Mesendoderm (in vitro differentiated cells): ENCODE measurements at regions not wholly inside any gene's neighbourhood (a gene's known extent, or its start where the extent isn't known, plus 50 kb on each side); places are given as distances from the start of the nearest gene placed in this dataset.

ENCODE experiments used
- DNase-seq: peaks from one replicate; pipeline ENCODE4 v3.0.0; 2013
- H2AK5ac ChIP-seq: 2 replicates; pipeline ENCODE4 v1.6.1; 2013; ENCODE audit warnings: low read length, inconsistent platforms
- H2BK120ac ChIP-seq: 2 replicates; pipeline ENCODE4 v1.6.1; 2013; ENCODE audit warnings: low read depth, mild to moderate bottlenecking, low read length, moderate library complexity, mixed read lengths
- H2BK15ac ChIP-seq: replicated peaks from 2 replicates; pipeline ENCODE4 v1.6.1; 2013; ENCODE audit warnings: low read depth, mild to moderate bottlenecking, moderate library complexity
- H2BK5ac ChIP-seq: 2 replicates; pipeline ENCODE4 v1.6.1; 2013; ENCODE audit warnings: low read length, inconsistent platforms
- H3K18ac ChIP-seq: 2 replicates; pipeline ENCODE4 v1.6.1; 2013; ENCODE audit warnings: mild to moderate bottlenecking, low read length, mixed read lengths
- H3K23ac ChIP-seq: one replicate; pipeline ENCODE4 v1.6.1; 2013; ENCODE audit warnings: low read length
- H3K27ac ChIP-seq: 2 replicates; pipeline ENCODE4 v1.5.1; 2013; ENCODE audit warnings: low read depth, mild to moderate bottlenecking, inconsistent platforms, low read length, moderate library complexity
- H3K27me3 ChIP-seq: 2 replicates; pipeline ENCODE4 v1.6.1; 2013; ENCODE audit warnings: low read length, control low read depth, mild to moderate bottlenecking, inconsistent platforms; ENCODE audit not compliant: insufficient read depth, poor library complexity
- H3K36me3 ChIP-seq: 2 replicates; pipeline ENCODE4 v1.6.1; 2013; ENCODE audit warnings: low read length, inconsistent platforms; ENCODE audit not compliant: control insufficient read depth, insufficient read depth
- H3K4ac ChIP-seq: one replicate; pipeline ENCODE4 v1.6.1; 2013; ENCODE audit warnings: low read depth, mild to moderate bottlenecking, low read length, moderate library complexity
- H3K4me1 ChIP-seq: 2 replicates; pipeline ENCODE4 v1.6.1; 2013; ENCODE audit warnings: low read depth, low read length, inconsistent platforms; ENCODE audit not compliant: control insufficient read depth
- H3K4me2 ChIP-seq: 2 replicates; pipeline ENCODE4 v1.6.1; 2013; ENCODE audit warnings: low read length
- H3K4me3 ChIP-seq: 2 replicates; pipeline ENCODE4 v1.5.1; 2013; ENCODE audit warnings: mild to moderate bottlenecking, low read length
- H3K56ac ChIP-seq: one replicate; pipeline ENCODE4 v1.6.1; 2013; ENCODE audit warnings: low read length
- H3K79me1 ChIP-seq: 2 replicates; pipeline ENCODE4 v1.6.1; 2013; ENCODE audit warnings: low read length, inconsistent platforms
- H3K79me2 ChIP-seq: 2 replicates; pipeline ENCODE4 v1.6.1; 2013; ENCODE audit warnings: mild to moderate bottlenecking, low read length; ENCODE audit not compliant: control insufficient read depth, insufficient read depth
- H3K9ac ChIP-seq: 2 replicates; pipeline ENCODE4 v1.6.1; 2013; ENCODE audit warnings: low read length, inconsistent platforms
- H4K5ac ChIP-seq: one replicate; pipeline ENCODE4 v1.6.1; 2013; ENCODE audit warnings: low read length
- H4K8ac ChIP-seq: one replicate; pipeline ENCODE4 v1.6.1; 2013; ENCODE audit warnings: low read depth, mild to moderate bottlenecking, control low read depth, low read length, moderate library complexity
- WGBS: extraction: QIAGEN DNeasy Blood & Tissue Kit; methylation state at CpG from one replicate; pipeline ENCODE4 v1.1.7; 2013; ENCODE audit warnings: low lambda C conversion rate, missing lambda C conversion rate; ENCODE audit not compliant: insufficient coverage; ENCODE audit errors: extremely low coverage; 5-methylcytosine and 5-hydroxymethylcytosine counted together

GRCh38 chr17:79537686-79538085, 73.2 kb downstream of the RBFOX3 start:
- whole genome bisulfite sequencing: no CpG with 5 or more reads among the region's 4 CpGs
- no peaks in the 10 kb centered on the region for H3K27me3 ChIP-seq
- H3K56ac ChIP-seq: no peak overlapping the region

GRCh38 chr17:79537061-79537460, 73.8 kb downstream of the RBFOX3 start:
- Histone ChIP-seq H2AK5ac (no peak overlapping the region), H2BK120ac (no peak overlapping the region), H3K4me3 (no peak overlapping the region), H4K8ac (no peak overlapping the region), H2BK5ac (no peak overlapping the region), H2BK15ac (no peak overlapping the region), H4K5ac (no peak overlapping the region), H3K4me2 (no peak overlapping the region), H3K27ac (no peak overlapping the region), H3K79me2 (no peaks in the 10 kb centered on the region), H3K36me3 (no peaks in the 10 kb centered on the region), H3K9ac (no peak overlapping the region), H3K18ac (no peak overlapping the region), H3K23ac (no peak overlapping the region), H3K4me1 (no peaks in the 10 kb centered on the region), H3K4ac (no peak overlapping the region), H3K27me3 (no peaks in the 10 kb centered on the region), H3K56ac (no peak overlapping the region), H3K79me1 (no peaks in the 10 kb centered on the region)
- no peak for DNase-seq
- WGBS: no CpG with 5 or more reads among the region's 7 CpGs

More at GRCh38 chr17:79537686-79538085, 73.2 kb downstream of the RBFOX3 start:
- H3K36me3 ChIP-seq: no peaks in the 10 kb centered on the region
- H4K5ac ChIP-seq: no peak overlapping the region
- DNase-seq: no peak
- no peak overlapping the region for H3K18ac ChIP-seq
- H3K4me2 ChIP-seq: no peak overlapping the region
- H3K79me2 ChIP-seq: no peaks in the 10 kb centered on the region
- H2BK15ac ChIP-seq: no peak overlapping the region
- no peak overlapping the region for H3K4ac ChIP-seq
- H2BK120ac ChIP-seq: no peak overlapping the region
- no peak overlapping the region for H3K27ac ChIP-seq
- no peak overlapping the region for H4K8ac ChIP-seq
- H2BK5ac ChIP-seq: no peak overlapping the region
- H3K4me1 ChIP-seq: no peaks in the 10 kb centered on the region
- no peaks in the 10 kb centered on the region for H3K79me1 ChIP-seq
- no peak overlapping the region for H3K23ac ChIP-seq
- H3K9ac ChIP-seq: no peak overlapping the region
- H3K4me3 ChIP-seq: no peak overlapping the region
- no peak overlapping the region for H2AK5ac ChIP-seq

- H3K36me3 ChIP-seq: no peaks in the 10 kb centered on the region
- H3K4me3 ChIP-seq: no peak overlapping the region
- H3K79me1 ChIP-seq: no peaks in the 10 kb centered on the region
- H3K18ac ChIP-seq: no peak overlapping the region
- no peak overlapping the region for H2BK15ac ChIP-seq
- no peak overlapping the region for H2BK5ac ChIP-seq
- H3K23ac ChIP-seq: no peak overlapping the region
- no peak overlapping the region for H4K5ac ChIP-seq
- no peak overlapping the region for H3K4ac ChIP-seq
- H3K4me1 ChIP-seq: no peaks in the 10 kb centered on the region
- H3K27me3 ChIP-seq: no peaks in the 10 kb centered on the region
- no peak for DNase-seq
- H3K9ac ChIP-seq: no peak overlapping the region
- H4K8ac ChIP-seq: no peak overlapping the region
- H3K56ac ChIP-seq: no peak overlapping the region
- no peak overlapping the region for H2AK5ac ChIP-seq
- H3K79me2 ChIP-seq: no peaks in the 10 kb centered on the region
- H2BK120ac ChIP-seq: no peak overlapping the region
- no CpG with 5 or more reads among the region's 15 CpGs for WGBS
- no peak overlapping the region for H3K4me2 ChIP-seq
- H3K27ac ChIP-seq: no peak overlapping the region
Observed at GRCh38 chr17:79536212-79536840, 74.5 kb downstream of the RBFOX3 start.

- Histone ChIP-seq H2BK15ac (no peak overlapping the region), H3K9ac (no peak overlapping the region), H3K4me2 (no peak overlapping the region), H3K27me3 (no peaks in the 10 kb centered on the region), H3K36me3 (no peaks in the 10 kb centered on the region), H3K79me2 (no peaks in the 10 kb centered on the region), H3K18ac (no peak overlapping the region), H3K27ac (no peak overlapping the region), H3K79me1 (no peaks in the 10 kb centered on the region), H2BK5ac (no peak overlapping the region), H3K4me1 (no peaks in the 10 kb centered on the region), H4K5ac (no peak overlapping the region), H3K4me3 (no peak overlapping the region), H3K23ac (no peak overlapping the region), H2BK120ac (no peak overlapping the region), H3K4ac (no peak overlapping the region), H4K8ac (no peak overlapping the region), H2AK5ac (no peak overlapping the region), H3K56ac (no peak overlapping the region)
- DNase-seq: no peak
- no CpG with 5 or more reads among the region's 5 CpGs for WGBS
Observed at GRCh38 chr17:79535728-79536025, 75.2 kb downstream of the RBFOX3 start.

- Histone ChIP-seq H2BK5ac (no peak overlapping the region), H3K56ac (no peak overlapping the region), H3K27ac (no peak overlapping the region), H3K36me3 (no peaks in the 10 kb centered on the region), H3K9ac (no peak overlapping the region), H3K4me2 (no peak overlapping the region), H3K27me3 (no peaks in the 10 kb centered on the region), H3K18ac (no peak overlapping the region), H3K79me2 (no peaks in the 10 kb centered on the region), H4K8ac (no peak overlapping the region), H3K79me1 (no peaks in the 10 kb centered on the region), H2BK120ac (no peak overlapping the region), H2BK15ac (no peak overlapping the region), H3K23ac (no peak overlapping the region), H3K4ac (no peak overlapping the region), H3K4me1 (no peaks in the 10 kb centered on the region), H3K4me3 (no peak overlapping the region), H4K5ac (no peak overlapping the region), H2AK5ac (no peak overlapping the region)
- no peak for DNase-seq
- WGBS: no CpG with 5 or more reads among the region's 23 CpGs
Observed at GRCh38 chr17:79534851-79535727, 75.8 kb downstream of the RBFOX3 start.
